NCI-H146 (cell line): ENCODE measurements at regions not wholly inside any gene's neighbourhood (a gene's known extent, or its start where the extent isn't known, plus 50 kb on each side); places are given as distances from the start of the nearest gene placed in this dataset.
"Not testable (repeated sequence)": the region's sequence is repeated elsewhere in the genome, so short reads cannot be mapped to it uniquely, and the experiment has no call there.

Experiments
- DNase-seq: peaks from one replicate; lab custom pipeline; 2025; lab: John Stamatoyannopoulos, UW

DNA sequence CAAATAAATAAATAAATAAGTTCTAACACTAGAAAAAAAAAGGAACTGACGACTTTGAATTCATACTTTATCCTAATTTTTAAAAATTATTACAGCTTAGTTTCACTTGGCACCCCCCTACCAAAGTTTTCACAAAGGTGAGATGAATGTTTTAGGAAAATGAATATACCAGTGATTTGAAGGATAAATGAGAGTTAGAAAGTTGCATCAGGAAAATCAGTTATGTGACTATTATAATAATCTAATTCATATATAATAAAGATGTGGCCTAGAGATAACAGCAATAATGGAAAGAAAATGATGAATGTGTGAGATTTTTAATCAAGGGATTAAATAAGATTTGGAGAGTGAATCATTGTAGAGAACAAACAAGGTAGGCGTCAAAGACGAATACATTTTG, 103.0 kb upstream of the RAP1B start:
- no peak for DNase-seq

DNA sequence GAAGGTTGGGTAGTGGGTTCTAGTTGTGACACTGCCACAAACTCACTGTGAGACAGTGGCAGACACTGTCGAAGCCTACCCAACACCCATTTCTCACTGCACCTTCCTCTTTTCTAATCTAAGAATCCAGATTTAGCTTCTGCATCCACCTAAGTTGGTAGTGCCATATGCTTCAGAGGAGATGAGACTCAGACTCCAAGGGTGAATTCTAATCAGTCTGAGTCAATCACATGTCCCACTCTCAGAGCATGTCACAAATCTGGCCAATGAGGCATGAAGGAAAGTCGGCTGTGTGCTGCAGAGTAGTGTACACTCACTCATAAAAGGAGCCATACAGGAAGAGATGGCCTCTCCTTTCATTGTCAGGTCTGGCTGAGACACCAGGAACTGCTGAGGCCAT, 102.1 kb upstream of the RAP1B start:
- DNase-seq, result no peak

DNA sequence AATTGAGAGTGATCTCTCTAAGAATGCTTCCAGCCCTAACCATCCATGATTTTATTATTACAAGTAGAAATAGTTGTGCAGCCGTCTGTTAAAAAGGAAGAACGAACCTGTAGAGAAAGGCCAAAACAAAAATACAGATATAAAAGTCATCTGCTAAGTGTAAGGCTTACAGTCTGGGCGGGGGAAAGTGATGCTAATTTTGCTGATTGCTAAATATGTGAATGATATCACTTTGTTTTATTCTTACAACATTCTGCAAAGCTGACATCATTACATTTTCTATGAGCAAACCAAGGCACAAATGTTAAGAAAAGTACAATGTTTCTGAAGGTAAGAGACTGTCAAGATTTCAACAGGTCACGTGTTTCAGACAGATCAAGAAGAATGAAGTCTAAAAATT, 101.5 kb upstream of the RAP1B start:
- DNase-seq, result no peak

DNA sequence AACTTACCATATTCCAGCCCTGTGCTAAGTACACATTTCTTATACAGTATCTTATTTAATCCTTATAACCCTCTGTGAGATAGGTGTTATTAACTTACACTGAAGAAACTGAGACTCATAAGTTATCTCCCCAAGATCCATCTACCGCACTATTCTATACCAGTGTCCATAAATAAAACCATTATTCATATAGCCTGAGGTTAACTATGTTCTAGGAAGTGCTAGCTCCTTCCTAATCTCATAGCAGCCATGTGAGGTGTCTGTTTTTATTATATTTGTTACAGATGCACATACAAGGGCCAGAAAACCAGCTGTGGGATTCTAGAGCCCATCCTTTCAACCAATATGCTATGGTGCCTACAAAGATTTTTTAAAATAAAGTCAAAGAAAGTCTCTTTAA, 100.3 kb upstream of the RAP1B start:
- DNase-seq, result no peak

GRCh38 chr12:68514807-68515411, 95.8 kb upstream of the RAP1B start:
- no peak for DNase-seq

GRCh38 chr12:68515793-68516192, 94.9 kb upstream of the RAP1B start:
- no peak for DNase-seq

- no peak for DNase-seq
Measured at GRCh38 chr12:68521321-68521839, 89.3 kb upstream of the RAP1B start.

DNA sequence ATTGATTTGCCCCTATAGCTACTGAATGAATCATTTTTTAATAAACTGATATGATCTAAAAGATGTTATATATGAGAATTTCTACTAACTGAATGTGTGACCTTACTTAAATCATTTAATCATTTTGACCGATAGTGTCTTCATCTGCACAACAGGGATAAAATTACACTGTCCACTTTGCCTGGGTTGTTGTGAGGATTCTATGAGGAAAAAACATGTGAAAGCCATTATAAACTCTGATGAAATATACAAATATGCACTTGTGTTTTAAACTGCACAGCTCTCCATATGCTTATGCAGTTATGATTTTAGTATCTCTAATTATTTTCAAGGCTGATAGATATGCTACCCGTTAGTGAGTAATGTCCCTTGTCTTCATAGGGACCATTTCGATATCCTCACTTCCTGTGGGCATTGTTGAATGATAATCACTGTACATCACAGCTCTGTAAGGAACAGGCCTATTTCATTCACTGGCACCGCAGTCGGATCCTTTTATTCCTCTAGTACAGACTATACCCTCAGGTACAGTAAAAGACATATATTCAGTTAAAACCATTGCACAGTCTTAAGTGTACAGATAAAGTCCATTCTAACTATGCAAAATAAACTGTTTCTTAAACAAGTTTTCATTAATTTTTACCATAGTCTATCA, 88.7 kb upstream of the RAP1B start:
- DNase-seq, result no peak

DNA sequence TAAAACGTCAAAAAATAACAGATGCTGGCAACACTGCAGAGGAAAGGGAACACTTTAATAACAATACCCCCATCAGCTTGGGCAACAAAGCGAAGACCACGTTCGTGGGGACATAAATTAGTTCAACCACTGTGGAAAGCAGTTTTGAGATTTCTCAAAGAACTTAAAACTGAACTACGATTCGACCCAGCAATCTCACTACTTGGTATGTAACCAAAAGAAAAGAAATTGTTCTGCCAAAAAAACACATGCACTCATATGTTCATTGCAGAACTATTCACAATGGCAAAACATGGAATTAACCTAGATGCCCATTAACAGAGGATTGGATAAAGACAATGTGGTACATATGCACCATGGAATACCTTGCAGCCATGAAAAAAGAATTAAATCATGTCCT, 81.2 kb upstream of the RAP1B start:
- no peak for DNase-seq

- no peak for DNase-seq
Measured at GRCh38 chr12:68529869-68530268, 80.8 kb upstream of the RAP1B start.

DNA sequence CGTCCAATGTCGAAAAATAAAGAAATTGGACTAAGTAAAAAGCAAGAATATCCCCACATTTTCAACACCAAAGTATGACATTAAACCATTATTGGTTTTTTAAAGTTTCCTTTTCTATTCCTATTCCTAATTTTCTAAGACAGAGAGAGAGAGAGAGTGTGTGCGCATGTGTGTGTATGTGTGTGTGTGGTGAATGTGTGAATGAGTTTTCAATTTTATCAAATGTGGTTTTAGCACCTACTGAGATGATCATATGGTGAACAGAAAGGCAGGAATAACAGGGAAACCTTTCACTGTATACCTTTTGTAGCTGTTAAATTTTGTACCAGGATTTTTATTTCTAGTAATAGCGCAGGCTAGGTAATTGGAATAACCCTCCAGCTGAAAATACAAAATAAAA, 80.4 kb upstream of the RAP1B start:
- no peak for DNase-seq

GRCh38 chr12:68530965-68531364, 79.7 kb upstream of the RAP1B start:
- DNase-seq, result no peak

DNA sequence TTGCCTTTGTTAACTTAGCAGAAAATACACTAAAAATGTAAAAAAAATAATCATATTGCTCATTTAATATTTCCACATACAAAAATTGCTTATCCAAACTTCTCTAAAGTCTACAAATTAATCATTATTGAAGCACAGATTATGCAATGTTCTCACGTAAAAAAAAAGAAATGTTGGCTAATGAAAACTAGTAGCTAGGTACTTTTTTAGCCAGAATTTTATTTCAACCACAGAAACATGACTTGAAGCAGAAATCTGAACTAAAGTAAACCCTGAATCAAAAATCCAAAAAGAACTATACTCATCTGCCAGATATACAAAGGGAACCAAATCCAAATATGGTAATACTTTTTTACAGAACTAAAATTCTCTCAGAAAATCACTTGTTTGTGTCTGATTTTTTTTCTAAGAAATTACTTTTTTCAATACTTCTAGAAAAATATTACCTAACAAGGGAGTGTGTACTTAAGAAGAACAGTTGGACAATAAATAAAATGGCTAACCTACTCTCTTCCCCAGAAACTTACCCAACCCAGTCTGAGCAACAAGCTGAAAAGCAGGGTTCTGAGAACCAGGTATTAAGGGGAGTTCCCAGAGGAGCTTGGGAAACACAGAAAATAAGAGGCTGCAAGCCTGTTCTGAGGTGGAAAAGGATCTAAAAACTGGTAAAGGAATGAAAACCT, 78.4 kb upstream of the RAP1B start:
- DNase-seq, result no peak

- no peak for DNase-seq
Measured at GRCh38 chr12:68532887-68533248, 77.8 kb upstream of the RAP1B start.

- DNase-seq, result no peak
Measured at GRCh38 chr12:68534108-68534507, 76.6 kb upstream of the RAP1B start.

DNA sequence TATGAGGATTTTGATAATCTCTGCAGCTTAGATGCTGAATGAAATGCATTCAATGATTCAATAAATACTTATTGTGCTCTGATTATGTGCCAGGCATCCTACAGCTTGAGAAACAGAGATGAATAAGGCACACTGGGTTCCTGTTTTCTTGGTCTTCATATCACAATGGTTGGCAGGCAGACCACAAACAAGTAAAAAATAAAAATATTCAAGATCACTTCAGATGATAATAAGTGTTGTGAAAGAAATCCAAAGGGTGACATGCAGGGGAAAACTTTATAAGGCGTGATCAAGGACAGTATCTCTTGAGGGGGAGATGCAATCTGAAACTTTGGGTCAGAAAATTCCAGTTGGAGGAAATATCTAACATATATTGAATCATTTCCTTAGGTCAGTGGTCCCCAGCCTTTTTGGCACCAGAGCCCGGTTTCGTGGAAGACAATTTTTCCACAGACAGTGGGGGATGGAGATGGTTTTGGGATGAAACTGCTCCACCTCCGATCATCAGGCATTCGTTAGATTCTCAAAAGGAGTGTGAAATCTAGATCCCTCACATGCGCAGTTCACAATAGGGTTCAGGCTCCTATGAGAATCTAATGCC, 73.7 kb upstream of the RAP1B start:
- no peak for DNase-seq

DNA sequence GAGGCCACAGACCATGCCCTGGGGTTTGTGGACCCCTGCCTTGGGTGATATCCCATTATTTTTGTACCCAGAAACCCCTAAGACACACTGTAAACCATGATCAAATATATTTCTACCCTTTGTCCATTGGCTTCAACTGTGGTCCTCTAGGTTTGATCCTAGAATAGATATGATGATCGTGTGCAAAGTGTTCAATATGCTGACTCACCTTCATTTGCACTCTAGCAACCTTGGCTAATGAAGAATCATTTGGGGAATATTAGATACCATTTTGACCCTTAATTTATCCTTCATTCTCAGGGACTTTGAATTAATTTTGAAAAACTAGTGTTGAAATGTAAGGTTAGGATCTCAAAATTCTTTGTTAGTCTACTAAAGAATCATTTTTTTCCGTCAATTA, 73.1 kb upstream of the RAP1B start:
- no peak for DNase-seq

DNA sequence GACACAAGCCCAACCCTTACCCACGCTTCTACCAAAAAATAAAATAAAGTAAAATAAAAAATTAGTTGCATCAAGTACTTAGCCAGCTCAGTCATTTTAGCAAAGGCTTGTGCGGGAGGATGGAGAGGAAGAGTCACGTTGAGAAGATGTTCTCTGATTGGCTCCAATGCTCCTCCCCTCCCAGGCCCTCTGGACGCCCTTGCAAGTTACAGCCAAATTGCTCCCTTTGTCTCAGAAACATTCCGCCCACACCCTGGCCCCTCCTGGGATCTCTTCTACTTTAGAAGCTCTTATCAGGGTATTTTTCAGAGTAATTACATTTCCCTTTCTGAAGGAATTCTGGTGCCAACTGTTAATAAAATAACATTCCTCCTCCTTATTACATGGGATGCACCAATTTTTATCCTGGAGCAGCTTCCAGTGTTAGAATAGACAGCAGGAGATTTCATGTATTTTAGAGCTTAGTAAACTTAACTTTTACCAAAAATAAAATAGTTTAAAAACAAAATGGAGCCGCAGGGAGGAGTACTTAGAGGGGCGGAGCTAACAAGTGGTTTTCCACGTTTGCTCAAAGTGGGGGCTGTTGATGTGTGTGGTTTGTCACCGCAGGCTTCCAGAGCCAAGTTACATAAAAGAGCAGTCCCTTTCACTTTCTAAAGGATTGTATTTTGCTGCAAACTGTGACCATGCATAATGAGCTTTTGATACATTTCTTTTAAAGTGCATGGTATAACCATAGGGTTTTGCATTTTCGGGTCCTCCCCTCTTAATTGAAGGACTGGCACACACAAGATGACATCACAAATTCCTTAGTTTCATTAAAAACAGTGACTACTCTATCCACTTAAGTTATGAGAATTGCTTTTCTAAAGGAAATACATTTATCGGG, 71.7 kb upstream of the RAP1B start:
- no peak for DNase-seq

DNA sequence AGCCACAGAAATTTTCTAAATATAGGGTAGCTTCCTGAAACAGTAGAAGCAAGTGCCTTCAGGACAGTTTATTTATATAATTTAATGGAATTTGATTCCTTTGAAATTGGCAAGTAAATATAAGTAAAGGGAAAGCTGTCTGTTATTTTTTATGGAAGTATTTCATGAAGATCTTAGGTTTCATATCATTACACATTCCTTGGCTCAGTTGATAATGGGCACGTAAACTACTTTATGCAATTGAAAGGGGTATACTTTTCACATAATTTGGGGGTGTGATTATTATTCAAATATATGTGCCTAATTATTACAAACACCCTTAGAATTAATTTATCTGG, 71.1 kb upstream of the RAP1B start:
- no peak for DNase-seq

- DNase-seq, result not testable (repeated sequence)
Measured at GRCh38 chr12:68540768-68541167, 69.9 kb upstream of the RAP1B start.

GRCh38 chr12:68547318-68547717, 63.4 kb upstream of the RAP1B start:
- not testable (repeated sequence) for DNase-seq

DNA sequence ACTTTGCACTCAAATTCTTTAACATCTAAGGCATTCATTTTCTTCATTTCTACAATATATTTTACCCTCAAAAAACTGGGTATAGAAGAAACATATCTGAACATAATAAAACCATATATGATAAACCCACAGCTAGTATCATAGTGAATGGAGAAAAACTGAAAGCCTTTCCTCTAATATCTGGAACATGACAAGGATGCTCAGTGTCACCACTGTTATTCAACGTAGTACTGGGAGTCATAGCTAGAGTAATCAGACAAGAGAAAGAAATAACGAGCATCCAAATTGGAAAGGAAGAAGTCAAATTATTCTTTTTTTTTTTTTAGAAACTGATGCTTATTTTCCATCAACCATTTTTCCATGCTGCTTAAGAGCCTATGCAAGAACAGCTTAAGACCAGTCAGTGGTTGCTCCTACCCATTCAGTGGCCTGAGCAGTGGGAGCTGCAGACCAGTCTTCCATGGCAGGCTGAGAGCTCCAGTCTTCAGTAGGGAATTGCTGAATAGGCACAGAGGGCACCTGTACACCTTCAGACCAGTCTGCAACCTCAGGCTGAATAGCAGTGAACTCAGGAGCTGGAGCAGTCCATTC, 58.0 kb upstream of the RAP1B start:
- DNase-seq, result not testable (repeated sequence)
